CD4-positive, alpha-beta memory T cell (primary cell): ENCODE measurements at regions not wholly inside any gene's neighbourhood (a gene's known extent, or its start where the extent isn't known, plus 50 kb on each side); places are given as distances from the start of the nearest gene placed in this dataset.

Source experiments
- CTCF ChIA-PET: fragments of 350-600 bp; sonication (Branson Sonifier 250); formaldehyde crosslinking; loops from one replicate; lab custom pipeline; 2021; ENCODE audit warnings: inconsistent platforms; ENCODE audit not compliant: partially characterized antibody; lab: Charles Lee
- POLR2A ChIA-PET: fragments of 350-600 bp; sonication (Branson Sonifier 250); formaldehyde crosslinking; loops from one replicate; lab custom pipeline; 2021; ENCODE audit not compliant: partially characterized antibody; lab: Charles Lee
- DNase-seq, 5 donors: peaks; one replicate each; pipeline versions ENCODE4 v3.0.0 to v3.0.0-alpha.2; 2020 to 2022; ENCODE audit warnings: mixed read lengths in 1 of 5
- H3K27ac ChIP-seq: one replicate; pipeline ENCODE4 v1.7.0; 2013; ENCODE audit warnings: low read depth, low read length
- H3K27me3 ChIP-seq: 2 replicates; pipeline ENCODE4 v1.7.0; 2013; ENCODE audit warnings: mild to moderate bottlenecking, low read length, moderate library complexity; ENCODE audit not compliant: insufficient read depth
- H3K36me3 ChIP-seq: 2 replicates; pipeline ENCODE4 v1.7.0; 2013; ENCODE audit warnings: mild to moderate bottlenecking, low read length, moderate library complexity; ENCODE audit not compliant: insufficient read depth
- H3K4me1 ChIP-seq: 2 replicates; pipeline ENCODE4 v1.7.0; 2013; ENCODE audit warnings: mild to moderate bottlenecking, low read length, moderate library complexity; ENCODE audit not compliant: insufficient read depth
- H3K4me3 ChIP-seq, 2 donors: one replicate each; pipeline ENCODE4 v1.7.0; 2013; ENCODE audit warnings: low read length in 2 of 2, mild to moderate bottlenecking in 1 of 2
- H3K9me3 ChIP-seq, 2 donors: one replicate each; pipeline ENCODE4 v1.7.0; 2013; ENCODE audit warnings: low read length in 2 of 2, control low read depth in 1 of 2; ENCODE audit not compliant: control insufficient read depth in 1 of 2
- H3K27ac Mint-ChIP-seq, 7 donors: one replicate each; pipeline ENCODE4 v1.8.0; 2020 to 2021; ENCODE audit warnings: mixed read lengths in 7 of 7, mild to moderate bottlenecking in 6 of 7, inconsistent platforms in 3 of 7, moderate library complexity in 3 of 7
- H3K27me3 Mint-ChIP-seq, 2 donors: one replicate each; pipeline ENCODE4 v1.8.0; 2020 to 2021; ENCODE audit warnings: mixed read lengths in 2 of 2
- H3K36me3 Mint-ChIP-seq, 2 donors: one replicate each; pipeline ENCODE4 v1.8.0; 2020 to 2021; ENCODE audit warnings: mixed read lengths in 2 of 2, inconsistent platforms in 1 of 2, mild to moderate bottlenecking in 1 of 2
- H3K4me1 Mint-ChIP-seq, 4 donors: one replicate each; pipeline ENCODE4 v1.8.0; 2020 to 2021; ENCODE audit warnings: mixed read lengths in 4 of 4, mild to moderate bottlenecking in 1 of 4
- H3K4me3 Mint-ChIP-seq, 8 donors: one replicate each; pipeline ENCODE4 v1.8.0; 2020 to 2021; ENCODE audit warnings: mixed read lengths in 8 of 8, mild to moderate bottlenecking in 7 of 8, moderate library complexity in 6 of 8, inconsistent platforms in 3 of 8
- H3K9me3 Mint-ChIP-seq, 8 donors: one replicate each; pipeline ENCODE4 v1.8.0; 2020 to 2021; ENCODE audit warnings: mixed read lengths in 8 of 8, mild to moderate bottlenecking in 5 of 8, inconsistent platforms in 3 of 8, moderate library complexity in 1 of 8
- intact Hi-C: fragments of 100-400 bp; cut with micrococcal nuclease; formaldehyde crosslinking; loops from one replicate; pipeline ENCODE4 v1.15.1; 2023

DNA sequence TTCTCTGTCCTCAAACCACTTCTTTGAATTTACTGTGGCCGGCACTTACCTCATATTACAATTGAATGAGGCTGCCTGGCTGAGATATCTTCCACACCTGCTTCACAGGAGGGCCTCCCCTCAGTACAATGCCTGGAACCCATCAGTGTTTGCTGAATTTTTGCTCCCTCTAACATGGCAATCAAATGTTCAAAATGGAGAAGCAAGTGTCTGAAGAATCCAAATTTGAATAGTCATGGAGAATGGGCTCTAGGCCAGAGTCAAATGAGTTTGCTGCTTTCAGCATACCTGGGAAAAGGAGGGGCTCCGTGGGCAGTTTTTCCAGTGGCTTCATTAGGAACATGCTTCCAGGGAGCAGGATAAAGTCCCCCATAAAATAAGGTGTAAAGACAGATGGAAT is 564.8 kb downstream of the UTRN start:
- no peak for DNase-seq
- Mint-ChIP-seq H3K4me3 (no peak overlapping the region), H3K4me1 (peaks cover 0 to 4% (median 1%) of the 10 kb centered on the region in 4 donors), H3K27ac (peak overlapping the region in 3 of 7 donors; percentile 43 to 80 (median 80)), H3K9me3 (peaks cover 0 to 2% (median 0%) of the 10 kb centered on the region in 8 donors), H3K36me3 (peaks cover 56 to 63% of the 10 kb centered on the region in 2 donors), H3K27me3 (no peaks in the 10 kb centered on the region)
- no peaks in the 10 kb centered on the region for H3K27me3 ChIP-seq
- H3K9me3 ChIP-seq: no peaks in the 10 kb centered on the region
- peaks cover 20% of the 10 kb centered on the region for H3K36me3 ChIP-seq
- CTCF ChIA-PET: no interaction called here
- intact Hi-C loops: no loop called here
- no peak overlapping the region for H3K4me3 ChIP-seq
- POLR2A ChIA-PET: no interaction called here
- H3K4me1 ChIP-seq: no peaks in the 10 kb centered on the region
- no peak overlapping the region for H3K27ac ChIP-seq

DNA sequence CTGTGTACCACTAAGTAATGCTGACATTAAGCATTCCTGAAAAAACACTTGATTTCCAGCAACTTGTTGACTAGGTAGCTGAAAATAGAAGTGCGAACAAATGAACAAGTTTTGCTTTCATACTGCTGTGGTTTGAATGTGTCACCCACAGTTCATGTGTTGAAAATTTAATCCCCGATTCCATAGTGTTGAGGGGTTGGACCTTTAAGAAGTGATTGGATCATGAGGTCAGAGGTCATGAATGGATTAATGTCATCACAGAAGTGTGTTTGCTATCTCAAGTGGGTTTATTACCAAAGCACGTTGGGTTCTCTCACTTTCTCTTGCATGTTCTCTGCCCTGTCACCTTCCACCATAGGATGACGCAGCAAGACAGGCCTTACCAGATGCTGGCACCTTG is 568.5 kb downstream of the UTRN start:
- CTCF ChIA-PET: no interaction called here
- H3K4me1 ChIP-seq: no peaks in the 10 kb centered on the region

DNA sequence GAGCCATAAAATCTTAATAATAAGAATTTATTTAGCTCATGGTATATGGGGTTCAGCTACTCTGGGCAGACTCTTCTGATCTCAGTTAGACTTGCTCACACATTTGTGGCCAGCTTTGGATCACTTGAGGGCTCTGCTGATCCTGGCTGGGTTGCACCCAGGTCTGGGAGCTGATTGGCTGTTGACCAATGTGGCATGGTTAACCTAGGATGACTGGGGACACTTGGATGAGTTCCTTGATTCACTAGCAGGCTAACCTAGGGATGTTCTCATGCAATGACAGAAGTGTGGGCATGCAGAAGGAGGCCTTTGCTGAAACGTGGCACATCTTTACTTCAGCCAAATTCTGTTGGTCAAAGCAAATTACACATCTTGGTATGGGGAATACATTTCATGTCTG is 569.5 kb downstream of the UTRN start:
- Histone ChIP-seq H3K4me1 (no peaks in the 10 kb centered on the region), H3K36me3 (peaks cover 7% of the 10 kb centered on the region), H3K27me3 (no peaks in the 10 kb centered on the region), H3K27ac (no peak overlapping the region), H3K9me3 (no peaks in the 10 kb centered on the region), H3K4me3 (no peak overlapping the region)
- ChIA-PET POLR2A (no interaction called here), CTCF (no interaction called here)
- H3K36me3 Mint-ChIP-seq: peaks cover 17 to 25% of the 10 kb centered on the region in 2 donors
- peaks cover 0 to 3% (median 2%) of the 10 kb centered on the region in 4 donors for H3K4me1 Mint-ChIP-seq
- intact Hi-C loops: no loop called here
- H3K27me3 Mint-ChIP-seq: no peaks in the 10 kb centered on the region
- peaks cover 0 to 2% (median 0%) of the 10 kb centered on the region in 8 donors for H3K9me3 Mint-ChIP-seq
- H3K27ac Mint-ChIP-seq: peak overlapping the region in 3 of 7 donors; percentile 3 to 81 (median 16)
- H3K4me3 Mint-ChIP-seq: peak overlapping the region in 1 of 8 donors; percentile 70
- no peak for DNase-seq

More for the DNA sequence above, 568.5 kb downstream of the UTRN start:
- no peaks in the 10 kb centered on the region for H3K27me3 ChIP-seq
- H3K9me3 ChIP-seq: no peaks in the 10 kb centered on the region
- H3K4me1 Mint-ChIP-seq: peaks cover 0 to 4% (median 2%) of the 10 kb centered on the region in 4 donors
- DNase-seq: no peak
- peaks cover 25 to 33% of the 10 kb centered on the region in 2 donors for H3K36me3 Mint-ChIP-seq
- H3K27me3 Mint-ChIP-seq: no peaks in the 10 kb centered on the region
- intact Hi-C loops: no loop called here
- no peak overlapping the region for H3K4me3 Mint-ChIP-seq
- no peaks in the 10 kb centered on the region for H3K9me3 Mint-ChIP-seq
- H3K4me3 ChIP-seq: no peak overlapping the region
- H3K36me3 ChIP-seq: peaks cover 7% of the 10 kb centered on the region
- no peak overlapping the region for H3K27ac ChIP-seq
- peak overlapping the region in 2 of 7 donors; percentile 12 to 39 for H3K27ac Mint-ChIP-seq
- POLR2A ChIA-PET: no interaction called here

DNA sequence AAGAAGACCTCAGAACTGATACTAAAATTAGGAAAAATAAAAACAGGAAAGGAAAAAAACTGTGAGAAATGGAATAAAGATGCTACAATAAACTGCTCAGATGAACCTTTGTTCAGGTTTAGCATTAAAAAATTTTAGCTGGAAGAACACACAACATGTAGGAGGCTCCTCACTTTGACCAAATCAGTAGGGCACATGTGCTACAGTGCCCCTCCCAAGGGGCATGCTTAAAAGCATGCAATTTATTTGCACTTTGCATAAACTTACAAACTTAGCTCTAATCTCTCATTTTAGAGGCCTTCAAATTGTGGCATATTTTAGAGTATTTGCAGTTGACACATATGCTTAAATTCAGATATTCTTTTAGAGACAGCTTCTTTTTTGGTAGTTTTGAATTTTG is 570.2 kb downstream of the UTRN start:
- Histone ChIP-seq H3K36me3 (peaks cover 6% of the 10 kb centered on the region), H3K27ac (no peak overlapping the region), H3K4me3 (no peak overlapping the region), H3K4me1 (no peaks in the 10 kb centered on the region), H3K27me3 (no peaks in the 10 kb centered on the region), H3K9me3 (no peaks in the 10 kb centered on the region)
- ChIA-PET CTCF (interaction anchor here (0.6 kb wide), 1 partner anchor 923 kb away, joined by 3 read pairs; no protein-coding TSS in a partner anchor), POLR2A (no interaction called here)
- Mint-ChIP-seq H3K4me3 (no peak overlapping the region), H3K27ac (peak overlapping the region in 1 of 7 donors; percentile 81), H3K27me3 (no peaks in the 10 kb centered on the region), H3K9me3 (peaks cover 0 to 2% (median 0%) of the 10 kb centered on the region in 8 donors), H3K4me1 (peaks cover 0 to 2% (median under 1%) of the 10 kb centered on the region in 4 donors), H3K36me3 (peaks cover 11 to 19% of the 10 kb centered on the region in 2 donors)
- DNase-seq: no peak
- intact Hi-C loops: no loop called here

DNA sequence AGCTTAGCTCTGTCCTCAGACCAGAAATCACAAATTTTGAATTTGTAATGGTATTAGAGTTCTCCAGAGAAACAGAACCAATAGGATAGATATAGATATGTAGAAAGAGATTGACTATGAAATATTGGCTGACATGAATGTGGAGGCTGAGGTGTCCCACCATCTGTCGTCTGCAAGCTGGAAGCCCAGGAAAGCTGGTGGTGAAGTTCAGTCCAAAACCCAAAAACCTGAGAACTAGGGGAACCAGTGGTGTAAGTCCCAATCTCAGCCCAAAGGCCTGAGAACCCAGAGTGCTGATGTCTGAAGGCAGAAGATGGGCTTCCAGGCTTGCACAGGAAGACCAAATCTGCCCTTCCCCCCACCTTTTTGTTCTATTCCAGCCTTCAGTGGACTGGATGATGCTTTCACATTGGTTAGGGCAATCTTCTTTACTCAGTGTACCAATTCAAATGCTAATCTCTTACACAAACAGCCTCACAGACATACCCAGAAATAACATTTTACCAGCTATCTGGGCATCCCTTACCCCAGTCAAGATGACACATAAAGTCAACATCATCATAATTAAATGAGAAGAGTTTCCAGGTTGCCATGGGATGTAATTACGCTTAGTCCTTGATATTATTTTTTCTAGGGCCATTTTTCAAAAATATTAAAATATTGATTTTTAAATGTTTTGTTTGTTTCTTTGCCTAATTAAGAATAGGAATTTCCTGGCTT is 570.8 kb downstream of the UTRN start:
- H3K9me3 ChIP-seq: no peaks in the 10 kb centered on the region
- H3K27me3 ChIP-seq: no peaks in the 10 kb centered on the region
- Mint-ChIP-seq H3K27me3 (no peaks in the 10 kb centered on the region), H3K36me3 (peaks cover 5 to 13% of the 10 kb centered on the region in 2 donors), H3K4me1 (peaks cover 0 to 2% (median 0%) of the 10 kb centered on the region in 4 donors), H3K9me3 (peaks cover 0 to 2% (median 0%) of the 10 kb centered on the region in 8 donors), H3K27ac (peak overlapping the region in 1 of 7 donors; percentile 23), H3K4me3 (no peak overlapping the region)
- DNase-seq: no peak
- ChIA-PET POLR2A (no interaction called here), CTCF (no interaction called here)
- H3K27ac ChIP-seq: no peak overlapping the region
- no peaks in the 10 kb centered on the region for H3K4me1 ChIP-seq
- intact Hi-C loops: no loop called here
- no peaks in the 10 kb centered on the region for H3K36me3 ChIP-seq
- no peak overlapping the region for H3K4me3 ChIP-seq

DNA sequence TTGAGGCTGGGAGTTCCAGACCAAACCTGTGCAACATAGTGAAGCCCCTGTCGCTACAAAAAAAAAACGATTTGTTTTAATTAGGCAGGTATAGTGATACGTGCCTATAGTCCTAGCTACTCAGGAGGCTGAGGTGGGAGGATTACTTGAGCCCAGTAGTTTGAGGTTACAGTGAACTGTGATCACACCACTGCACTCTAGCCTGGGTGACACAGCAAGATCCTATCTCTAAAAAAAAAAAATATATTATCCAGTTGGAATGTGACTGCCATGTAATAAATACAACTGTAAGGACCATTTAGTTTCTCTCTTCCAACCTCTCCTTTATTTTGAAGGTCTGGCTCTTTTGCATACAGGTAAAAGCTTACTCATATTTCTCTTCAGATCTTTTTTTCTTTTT is 571.5 kb downstream of the UTRN start:
- Mint-ChIP-seq H3K4me1 (peaks cover 0 to 2% (median 0%) of the 10 kb centered on the region in 4 donors), H3K27ac (no peak overlapping the region), H3K4me3 (no peak overlapping the region), H3K9me3 (peaks cover 0 to 2% (median 0%) of the 10 kb centered on the region in 8 donors), H3K36me3 (peaks cover 0 to 10% of the 10 kb centered on the region in 2 donors), H3K27me3 (no peaks in the 10 kb centered on the region)
- no peak for DNase-seq
- Histone ChIP-seq H3K4me3 (no peak overlapping the region), H3K36me3 (no peaks in the 10 kb centered on the region), H3K27ac (no peak overlapping the region), H3K4me1 (no peaks in the 10 kb centered on the region), H3K9me3 (no peaks in the 10 kb centered on the region), H3K27me3 (no peaks in the 10 kb centered on the region)
- POLR2A ChIA-PET: no interaction called here
- intact Hi-C loops: no loop called here
- CTCF ChIA-PET: interaction anchor here (1.2 kb wide), 1 partner anchor 13 kb away, joined by 3 read pairs; no protein-coding TSS in a partner anchor

DNA sequence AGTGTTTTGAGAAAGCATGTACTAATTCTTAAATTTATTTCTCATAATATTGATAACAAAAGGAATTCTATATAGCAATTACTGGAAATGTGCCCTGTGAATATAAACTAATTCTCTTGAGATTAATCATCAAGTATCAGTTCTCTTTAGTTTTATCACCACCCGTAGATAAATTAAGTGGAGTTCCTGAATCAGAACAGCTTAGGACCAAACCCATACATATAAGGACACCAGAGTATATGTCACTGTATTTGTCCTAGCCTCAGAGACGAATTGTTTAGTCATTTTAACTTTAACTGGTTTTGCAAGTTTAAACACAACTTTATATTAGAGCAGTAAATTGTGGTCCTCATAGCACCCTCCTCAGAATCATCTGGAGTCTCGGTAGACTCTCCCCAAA is 572.0 kb downstream of the UTRN start:
- Histone ChIP-seq H3K4me3 (no peak overlapping the region), H3K27me3 (no peaks in the 10 kb centered on the region), H3K27ac (no peak overlapping the region), H3K4me1 (no peaks in the 10 kb centered on the region), H3K9me3 (no peaks in the 10 kb centered on the region), H3K36me3 (no peaks in the 10 kb centered on the region)
- peaks cover 0 to under 1% of the 10 kb centered on the region in 2 donors for H3K27me3 Mint-ChIP-seq
- DNase-seq: no peak
- CTCF ChIA-PET: interaction anchor here (0.6 to 1.2 kb wide), 2 partner anchors 14 to 1100 kb away, joined by 3 read pairs; no protein-coding TSS in a partner anchor
- H3K4me1 Mint-ChIP-seq: peaks cover 0 to 2% (median 0%) of the 10 kb centered on the region in 4 donors
- H3K4me3 Mint-ChIP-seq: no peak overlapping the region
- peaks cover 0 to 3% (median under 1%) of the 10 kb centered on the region in 8 donors for H3K9me3 Mint-ChIP-seq
- no peak overlapping the region for H3K27ac Mint-ChIP-seq
- peaks cover 0 to 10% of the 10 kb centered on the region in 2 donors for H3K36me3 Mint-ChIP-seq
- POLR2A ChIA-PET: no interaction called here
- intact Hi-C loops: no loop called here
